Transverse colon (tissue), 4 donors: ENCODE measurements at regions not wholly inside any gene's neighbourhood (a gene's known extent, or its start where the extent isn't known, plus 50 kb on each side); places are given as distances from the start of the nearest gene placed in this dataset.

Source experiments
- DNase-seq: peaks from one replicate; pipeline ENCODE4 v3.0.0-alpha.2; 2019
- H3K27ac ChIP-seq, 4 donors: fragments of 200-600 bp; sonication (generic); 2 replicates each; pipeline ENCODE4 v1.5.1; 2016 to 2018; ENCODE audit warnings: inconsistent platforms in 4 of 4
- H3K27me3 ChIP-seq: fragments of 200-600 bp; sonication (generic); 2 replicates; pipeline ENCODE4 v1.5.1; 2017; ENCODE audit warnings: inconsistent platforms
- H3K36me3 ChIP-seq, 4 donors: fragments of 200-600 bp; sonication (generic); 2 replicates each; pipeline ENCODE4 v1.5.1; 2017 to 2019; ENCODE audit warnings: inconsistent platforms in 4 of 4
- H3K4me1 ChIP-seq, 4 donors: fragments of 200-600 bp; sonication (generic); 2 replicates each; pipeline ENCODE4 v1.5.1; 2017 to 2020; ENCODE audit warnings: inconsistent platforms in 4 of 4
- H3K4me3 ChIP-seq, 4 donors: fragments of 200-600 bp; sonication (generic); 1 replicate in 1 of 4; 2 replicates in 3 of 4; pipeline versions ENCODE4 v1.5.1 to v1.6.1; 2017 to 2019; ENCODE audit warnings: inconsistent platforms in 4 of 4
- H3K9me3 ChIP-seq, 2 donors: fragments of 200-600 bp; sonication (generic); 2 replicates each; pipeline ENCODE4 v1.5.1; 2017 to 2019; ENCODE audit warnings: inconsistent platforms in 2 of 2
- CTCF ChIP-seq, 5 experiments: fragments of 200-600 bp in 3 of 5; fragments of 450-650 bp in 2 of 5; sonication (generic) in 3 of 5; IDR thresholded peaks; 1 replicate in 2 of 5; 2 replicates in 3 of 5; pipeline ENCODE4 v1.5.1; 2016 to 2017; ENCODE audit warnings: antibody characterized with exemption in 5 of 5, inconsistent platforms in 3 of 5, mild to moderate bottlenecking in 2 of 5, moderate library complexity in 1 of 5
- EP300 ChIP-seq: sonication (generic); formaldehyde crosslinking; IDR thresholded peaks from one replicate; pipeline ENCODE4 v1.6.1; 2017; ENCODE audit warnings: antibody characterized with exemption, low read depth
- POLR2A ChIP-seq: fragments of 450-650 bp; IDR thresholded peaks from one replicate; pipeline ENCODE4 v1.6.1; 2016; ENCODE audit warnings: antibody characterized with exemption, mild to moderate bottlenecking, moderate library complexity
- POLR2AphosphoS5 ChIP-seq, 3 donors: sonication (generic); formaldehyde crosslinking; IDR thresholded peaks; one replicate each; pipeline ENCODE4 v1.6.1; 2016; ENCODE audit warnings: antibody characterized with exemption in 3 of 3
- WGBS, 2 donors: methylation state at CpG; one replicate each; pipeline ENCODE4 v1.1.5; 2018; ENCODE audit warnings: low coverage in 1 of 2; 5-methylcytosine and 5-hydroxymethylcytosine counted together
- in situ Hi-C, 4 donors: fragments of 200-750 bp; cut with MboI; loops; one replicate each; pipeline versions ENCODE4 v1.15.0 to v1.15.1; 2017; ENCODE audit warnings: low sequenced_read_pairs in 3 of 4, low pct_ligation_motif_present in 1 of 4, low pct_unique_long_range_greater_than_20kb in 1 of 4
- intact Hi-C: fragments of 100-400 bp; cut with DNase I; formaldehyde crosslinking; loops from one replicate; pipeline ENCODE4 v1.15.1; 2023; ENCODE audit warnings: low total_unique reads

DNA sequence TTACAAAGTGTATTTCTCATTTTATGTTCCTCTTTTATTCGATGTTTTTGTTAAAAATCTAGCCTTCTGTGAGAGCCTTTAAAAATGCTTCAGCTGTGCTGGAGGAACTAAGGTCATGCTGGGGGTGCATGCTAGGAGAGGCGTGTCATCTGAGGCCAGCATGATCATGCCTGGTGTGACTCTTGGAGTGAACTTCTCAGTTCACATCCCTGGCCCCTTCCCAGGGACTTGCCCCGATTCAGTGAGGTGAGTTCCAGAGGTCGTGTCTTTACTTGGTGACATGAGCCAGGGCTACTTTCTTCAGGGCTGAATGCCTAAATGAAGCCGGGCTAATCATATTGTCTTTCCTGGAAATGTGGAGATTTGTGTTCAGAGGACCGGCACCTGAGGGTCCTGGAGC lies 264.9 kb downstream of the MREG start:
- in situ Hi-C loops, result no loop called here
- no peaks in the 10 kb centered on the region for H3K9me3 ChIP-seq
- TF ChIP-seq POLR2AphosphoS5 (IDR thresholded peaks at IDR 0.05) (no peak), POLR2A (no peak), CTCF (IDR thresholded peaks at IDR 0.05) (no peak), EP300 (no peak)
- H3K4me3 ChIP-seq, result no peak overlapping the region
- 0 to 62% methylated on average over 1 to 6 of the region's 6 CpGs for WGBS, 2 donors
- DNase-seq, result peak; percentile 19
- peaks cover 4 to 20% (median 9%) of the 10 kb centered on the region in 4 donors for H3K4me1 ChIP-seq
- no peaks in the 10 kb centered on the region for H3K36me3 ChIP-seq
- H3K27ac ChIP-seq, result no peak overlapping the region
- no peaks in the 10 kb centered on the region for H3K27me3 ChIP-seq
- intact Hi-C loops, result no loop called here

DNA sequence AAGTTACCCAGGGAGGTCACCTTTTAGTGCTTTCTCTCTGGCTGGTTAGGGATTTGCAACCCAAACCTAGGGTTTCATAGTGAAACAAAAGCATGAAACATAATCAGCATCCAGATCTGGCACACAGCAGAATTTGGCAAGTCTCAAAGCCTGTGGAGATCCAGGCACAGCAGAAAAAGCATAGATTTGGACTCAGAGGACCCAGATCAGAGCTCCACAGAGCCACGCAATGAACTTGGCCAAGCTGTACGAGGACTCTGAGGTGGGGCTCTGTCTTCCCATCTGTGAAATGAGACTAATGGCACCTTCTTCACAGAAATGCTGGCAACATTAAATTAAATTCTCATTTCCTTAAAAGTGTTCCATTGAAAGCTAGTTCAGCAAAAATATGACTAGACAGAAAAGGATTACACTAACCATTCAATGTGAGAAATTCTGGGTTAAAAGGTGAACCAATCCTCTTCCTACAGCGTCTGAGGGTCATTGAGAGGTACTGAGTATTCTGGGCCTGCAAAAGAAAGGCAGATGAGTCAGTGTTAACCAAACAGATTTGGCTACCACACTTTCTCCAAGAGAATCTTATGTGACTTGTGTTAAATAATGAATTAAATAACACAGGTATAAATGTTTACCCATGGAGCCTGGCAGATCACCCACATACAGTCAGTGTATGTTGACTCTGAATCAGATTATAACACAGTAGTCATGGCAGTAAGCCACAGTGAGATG lies 266.3 kb downstream of the MREG start:
- 83 to 84% methylated on average over 3 of the region's 3 CpGs for WGBS, 2 donors
- no peak overlapping the region for H3K27ac ChIP-seq
- TF ChIP-seq POLR2A (no peak), CTCF (IDR thresholded peaks at IDR 0.05) (no peak), POLR2AphosphoS5 (IDR thresholded peaks at IDR 0.05) (no peak), EP300 (no peak)
- intact Hi-C loops (no loop called here), in situ Hi-C loops (no loop called here)
- no peaks in the 10 kb centered on the region for H3K27me3 ChIP-seq
- no peak for DNase-seq
- no peaks in the 10 kb centered on the region for H3K9me3 ChIP-seq
- H3K4me1 ChIP-seq, result peaks cover 4 to 20% (median 9%) of the 10 kb centered on the region in 4 donors
- H3K4me3 ChIP-seq, result no peak overlapping the region
- no peaks in the 10 kb centered on the region for H3K36me3 ChIP-seq

GRCh38 chr2:215746226-215746886 lies 267.0 kb downstream of the MREG start:
- no peak for TF ChIP-seq CTCF (IDR thresholded peaks at IDR 0.05)
- TF ChIP-seq POLR2AphosphoS5 (IDR thresholded peaks at IDR 0.05), result no peak
- no peak for TF ChIP-seq EP300
- no peak for TF ChIP-seq POLR2A
- Histone ChIP-seq H3K36me3 (no peaks in the 10 kb centered on the region), H3K4me3 (no peak overlapping the region), H3K27ac (no peak overlapping the region), H3K27me3 (no peaks in the 10 kb centered on the region), H3K9me3 (no peaks in the 10 kb centered on the region), H3K4me1 (peaks cover 4 to 20% (median 9%) of the 10 kb centered on the region in 4 donors)
- 79 to 83% methylated on average over 5 to 9 of the region's 9 CpGs for WGBS, 2 donors
- in situ Hi-C loops, result no loop called here
- intact Hi-C loops, result no loop called here
- no peak for DNase-seq

DNA sequence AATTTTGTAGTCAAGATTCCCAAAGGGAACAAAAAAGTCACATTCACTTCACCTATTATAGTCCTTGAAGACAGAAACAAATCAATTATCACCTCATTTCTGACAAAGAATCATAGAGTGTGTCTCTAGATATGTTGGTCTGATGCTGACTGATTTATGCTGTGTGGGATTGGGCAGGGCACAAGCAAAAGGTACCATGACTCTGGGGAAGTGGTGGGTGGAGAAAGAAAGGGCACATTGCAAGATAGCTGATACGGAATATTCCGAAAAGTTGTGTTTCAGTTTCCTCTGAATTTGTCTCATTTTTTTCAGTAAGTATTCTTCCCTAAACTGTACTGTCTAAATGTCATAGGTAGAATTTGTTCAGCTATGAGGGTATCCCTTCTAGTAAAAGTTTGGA lies 268.0 kb downstream of the MREG start:
- H3K36me3 ChIP-seq, result no peaks in the 10 kb centered on the region
- no peak overlapping the region for H3K4me3 ChIP-seq
- TF ChIP-seq POLR2A, result no peak
- no peak for TF ChIP-seq CTCF (IDR thresholded peaks at IDR 0.05)
- TF ChIP-seq EP300, result no peak
- TF ChIP-seq POLR2AphosphoS5 (IDR thresholded peaks at IDR 0.05), result no peak
- no peaks in the 10 kb centered on the region for H3K9me3 ChIP-seq
- H3K27ac ChIP-seq, result no peak overlapping the region
- peaks cover 4 to 20% (median 9%) of the 10 kb centered on the region in 4 donors for H3K4me1 ChIP-seq
- intact Hi-C loops (no loop called here), in situ Hi-C loops (no loop called here)
- H3K27me3 ChIP-seq, result no peaks in the 10 kb centered on the region
- 77 to 79% methylated on average over 2 of the region's 2 CpGs for WGBS, 2 donors
- DNase-seq, result no peak
